NCI-H2081 (cell line): ENCODE measurements at regions not wholly inside any gene's neighbourhood (a gene's known extent, or its start where the extent isn't known, plus 50 kb on each side); places are given as distances from the start of the nearest gene placed in this dataset.

Experiments
- DNase-seq, 2 experiments: peaks; one replicate each; lab custom pipeline; 2025; lab: John Stamatoyannopoulos, UW

DNA sequence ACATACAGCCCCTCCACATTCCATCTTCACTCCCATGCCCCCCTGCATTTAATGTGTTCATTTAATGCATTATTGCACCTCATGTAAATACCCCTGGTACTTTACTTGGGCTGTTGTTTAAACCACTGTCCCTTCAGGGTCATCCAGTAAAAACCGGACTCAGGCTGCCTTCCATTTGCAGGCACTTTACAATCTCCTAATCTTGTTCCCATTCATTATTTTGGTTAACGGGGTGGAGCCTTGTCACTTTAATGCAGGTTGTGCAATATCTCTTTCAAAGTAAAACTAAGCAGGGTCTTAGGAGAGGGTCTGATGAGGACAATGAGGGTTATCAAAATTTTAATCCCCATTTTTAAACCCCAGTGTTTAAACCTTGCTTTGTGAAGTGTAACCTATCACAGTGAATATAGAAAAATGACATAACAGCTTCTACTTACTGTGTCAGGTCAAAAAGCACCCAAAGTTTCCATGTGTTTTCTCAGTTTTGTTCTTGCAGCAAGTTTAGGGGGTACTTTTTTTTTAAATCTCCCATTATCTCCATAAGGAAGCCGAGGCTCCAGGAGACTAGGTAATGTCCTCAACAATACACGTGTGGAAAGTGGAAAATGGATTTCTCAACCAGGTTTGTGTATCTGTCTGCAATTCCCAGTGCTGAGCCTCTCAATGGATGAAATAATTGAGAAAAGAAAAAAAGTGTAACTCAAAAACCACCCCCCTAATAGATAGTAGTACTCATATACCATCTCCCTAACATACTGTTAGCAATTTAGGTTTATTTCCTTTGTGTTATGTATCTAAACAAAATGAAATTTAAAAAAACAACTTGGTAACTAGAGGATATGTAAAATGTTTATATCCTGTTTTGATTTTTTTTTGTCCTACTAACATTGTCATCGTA is 54.2 kb upstream of the SPRY4 start:
- no peak for DNase-seq

DNA sequence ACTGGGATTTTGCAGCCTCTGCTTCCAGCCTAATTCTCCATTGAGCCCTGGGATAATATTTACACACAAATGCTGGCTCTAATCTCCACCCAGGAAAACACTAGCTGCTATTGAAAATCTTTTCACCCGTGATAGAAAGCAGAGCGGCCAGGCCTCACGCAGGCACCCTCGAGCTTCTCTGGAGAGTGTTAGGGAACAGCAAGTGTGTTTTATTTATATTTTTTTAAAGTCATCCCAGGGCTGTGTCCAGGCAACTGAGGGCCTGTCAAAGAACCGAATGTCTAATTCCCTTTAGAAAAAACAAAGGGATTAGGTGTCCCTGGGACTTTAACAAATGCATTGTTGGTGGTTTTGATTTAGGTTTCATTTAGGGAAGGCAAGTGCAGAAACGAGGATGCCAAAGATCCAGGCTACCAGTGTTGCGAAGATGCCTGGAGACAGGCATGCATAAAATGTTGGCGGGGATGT is 51.2 kb upstream of the SPRY4 start:
- DNase-seq: no peak
